DOHH2 (cell line): ENCODE measurements at regions not wholly inside any gene's neighbourhood (a gene's known extent, or its start where the extent isn't known, plus 50 kb on each side); places are given as distances from the start of the nearest gene placed in this dataset.

Experiments
- H3F3A ChIP-seq: fragments of 200-600 bp; sonication (generic), shearing (Covaris generic); 2 replicates; pipeline ENCODE4 v1.6.0; 2016; ENCODE audit warnings: antibody characterized with exemption, mild to moderate bottlenecking; ENCODE audit not compliant: control insufficient read depth, insufficient read depth
- H3K27ac ChIP-seq: fragments of 200-600 bp; sonication (generic); 2 replicates; pipeline ENCODE4 v1.5.1; 2014; ENCODE audit warnings: low read depth, mild to moderate bottlenecking, low read length, moderate library complexity
- H3K27me3 ChIP-seq: fragments of 200-600 bp; sonication (generic); 2 replicates; pipeline ENCODE4 v1.6.1; 2014; ENCODE audit warnings: mild to moderate bottlenecking, low read length, mixed read lengths; ENCODE audit not compliant: control insufficient read depth
- H3K36me3 ChIP-seq: fragments of 200-600 bp; sonication (generic); 2 replicates; pipeline ENCODE4 v1.6.1; 2014; ENCODE audit warnings: mild to moderate bottlenecking, low read length, moderate library complexity, mixed read lengths; ENCODE audit not compliant: control insufficient read depth
- H3K4me1 ChIP-seq: fragments of 200-600 bp; sonication (generic); 2 replicates; pipeline ENCODE4 v1.6.1; 2014; ENCODE audit warnings: mild to moderate bottlenecking, low read length, mixed read lengths; ENCODE audit not compliant: control insufficient read depth
- H3K4me2 ChIP-seq: fragments of 200-600 bp; sonication (generic); 2 replicates; pipeline ENCODE4 v1.6.0; 2014; ENCODE audit warnings: mild to moderate bottlenecking, low read length, moderate library complexity
- H3K4me3 ChIP-seq: fragments of 200-600 bp; sonication (generic); 2 replicates; pipeline ENCODE4 v1.5.1; 2014; ENCODE audit warnings: mild to moderate bottlenecking, low read length, mixed read lengths
- H3K79me2 ChIP-seq: fragments of 200-600 bp; sonication (generic); 2 replicates; pipeline ENCODE4 v1.6.1; 2014; ENCODE audit warnings: mild to moderate bottlenecking, low read length, mixed read lengths; ENCODE audit not compliant: control insufficient read depth
- H3K9me2 ChIP-seq: fragments of 200-600 bp; sonication (generic); replicated peaks from 2 replicates; pipeline ENCODE4 v1.6.1; 2014; ENCODE audit warnings: mild to moderate bottlenecking, low read length, mixed read lengths; ENCODE audit not compliant: control insufficient read depth
- H3K9me3 ChIP-seq: fragments of 200-600 bp; sonication (generic); 2 replicates; pipeline ENCODE4 v1.6.1; 2014; ENCODE audit warnings: antibody characterized with exemption, low read length, mixed read lengths; ENCODE audit not compliant: control insufficient read depth, insufficient read depth
- H4K20me1 ChIP-seq: fragments of 200-600 bp; sonication (generic); 2 replicates; pipeline ENCODE4 v1.6.0; 2014; ENCODE audit warnings: low read depth, mild to moderate bottlenecking, antibody characterized with exemption, low read length, moderate library complexity; ENCODE audit not compliant: control insufficient read depth, insufficient read depth
- CTCF ChIP-seq: fragments of 200-600 bp; sonication (generic); IDR thresholded peaks from one replicate; pipeline ENCODE4 v1.5.1; 2014; ENCODE audit warnings: antibody characterized with exemption, mild to moderate bottlenecking, low read depth, low read length; ENCODE audit not compliant: poor library complexity, severe bottlenecking
- EZH2phosphoT487 ChIP-seq: fragments of 200-600 bp; sonication (generic); IDR thresholded peaks from 2 replicates; pipeline ENCODE4 v1.6.1; 2017; ENCODE audit warnings: borderline replicate concordance, mild to moderate bottlenecking, antibody characterized with exemption, low read length, moderate library complexity, mixed read lengths

- H3F3A ChIP-seq: no peaks in the 10 kb centered on the region
- H3K4me2 ChIP-seq: no peak overlapping the region
- no peaks in the 10 kb centered on the region for H3K36me3 ChIP-seq
- no peaks in the 10 kb centered on the region for H3K9me2 ChIP-seq
- H3K4me3 ChIP-seq: no peak overlapping the region
- H3K9me3 ChIP-seq: no peaks in the 10 kb centered on the region
- no peaks in the 10 kb centered on the region for H4K20me1 ChIP-seq
- H3K4me1 ChIP-seq: peaks cover 3% of the 10 kb centered on the region; the same call in 1 of the 2 replicates
- H3K79me2 ChIP-seq: no peaks in the 10 kb centered on the region
- no peak for TF ChIP-seq CTCF
- no peak for TF ChIP-seq EZH2phosphoT487
- H3K27ac ChIP-seq: no peak overlapping the region
- peaks cover 6% of the 10 kb centered on the region; the same call in 1 of the 2 replicates for H3K27me3 ChIP-seq
Observed at GRCh38 chr14:104392001-104392395, 187.6 kb upstream of the C14orf180 start.

GRCh38 chr14:104392396-104393198, 187.0 kb upstream of the C14orf180 start:
- no peaks in the 10 kb centered on the region for H4K20me1 ChIP-seq
- peaks cover 6% of the 10 kb centered on the region; the same call in 1 of the 2 replicates for H3K27me3 ChIP-seq
- H3F3A ChIP-seq: no peaks in the 10 kb centered on the region
- no peaks in the 10 kb centered on the region for H3K36me3 ChIP-seq
- no peak overlapping the region for H3K27ac ChIP-seq
- no peaks in the 10 kb centered on the region for H3K9me2 ChIP-seq
- no peaks in the 10 kb centered on the region for H3K79me2 ChIP-seq
- no peak overlapping the region for H3K4me2 ChIP-seq
- TF ChIP-seq EZH2phosphoT487 (no peak), CTCF (no peak)
- no peaks in the 10 kb centered on the region for H3K9me3 ChIP-seq
- H3K4me3 ChIP-seq: no peak overlapping the region
- H3K4me1 ChIP-seq: peaks cover 3% of the 10 kb centered on the region; the same call in 1 of the 2 replicates

GRCh38 chr14:104393199-104393897, 186.2 kb upstream of the C14orf180 start:
- Histone ChIP-seq H3K4me1 (peaks cover 3% of the 10 kb centered on the region; the same call in 1 of the 2 replicates), H3K9me3 (no peaks in the 10 kb centered on the region), H3K4me3 (no peak overlapping the region), H3K27ac (no peak overlapping the region), H3K79me2 (no peaks in the 10 kb centered on the region), H3K9me2 (no peaks in the 10 kb centered on the region), H4K20me1 (no peaks in the 10 kb centered on the region), H3F3A (no peaks in the 10 kb centered on the region), H3K4me2 (no peak overlapping the region), H3K27me3 (peaks cover 6% of the 10 kb centered on the region; the same call in 1 of the 2 replicates), H3K36me3 (no peaks in the 10 kb centered on the region)
- no peak for TF ChIP-seq CTCF
- no peak for TF ChIP-seq EZH2phosphoT487
